Parathyroid adenoma (tissue), 2 donors: ENCODE measurements at regions not wholly inside any gene's neighbourhood (a gene's known extent, or its start where the extent isn't known, plus 50 kb on each side); places are given as distances from the start of the nearest gene placed in this dataset.

Experiments used
- H2AFZ ChIP-seq: fragments of 300-600 bp; sonication (generic); one replicate; pipeline ENCODE4 v1.7.0; 2017; ENCODE audit warnings: antibody characterized with exemption, mild to moderate bottlenecking
- H3K27ac ChIP-seq: fragments of 300-600 bp; sonication (generic); one replicate; pipeline ENCODE4 v1.7.0; 2017
- H3K27me3 ChIP-seq: fragments of 300-600 bp; sonication (generic); one replicate; pipeline ENCODE4 v1.7.0; 2017; ENCODE audit warnings: low read length; ENCODE audit not compliant: control insufficient read depth, insufficient read depth
- H3K36me3 ChIP-seq: fragments of 300-600 bp; sonication (generic); one replicate; pipeline ENCODE4 v1.7.0; 2017; ENCODE audit warnings: low read length; ENCODE audit not compliant: control insufficient read depth, insufficient read depth
- H3K4me1 ChIP-seq: fragments of 300-600 bp; sonication (generic); one replicate; pipeline ENCODE4 v1.7.0; 2017; ENCODE audit warnings: control low read depth
- H3K4me2 ChIP-seq: fragments of 300-600 bp; sonication (generic); one replicate; pipeline ENCODE4 v1.7.0; 2017; ENCODE audit warnings: low read length
- H3K4me3 ChIP-seq: fragments of 300-600 bp; sonication (generic); one replicate; pipeline ENCODE4 v1.7.0; 2017; ENCODE audit warnings: low read depth, low read length
- H3K79me2 ChIP-seq: fragments of 300-600 bp; sonication (generic); one replicate; pipeline ENCODE4 v1.7.0; 2017; ENCODE audit warnings: control low read depth
- H3K9ac ChIP-seq: fragments of 300-600 bp; sonication (generic); one replicate; pipeline ENCODE4 v1.7.0; 2017; ENCODE audit warnings: mild to moderate bottlenecking
- H3K9me3 ChIP-seq: fragments of 300-600 bp; sonication (generic); one replicate; pipeline ENCODE4 v1.7.0; 2017; ENCODE audit warnings: low read length; ENCODE audit not compliant: control insufficient read depth
- CTCF ChIP-seq: fragments of 300-600 bp; sonication (generic); IDR thresholded peaks from one replicate; pipeline ENCODE4 v1.7.0; 2017; ENCODE audit warnings: antibody characterized with exemption, mild to moderate bottlenecking
- donor health status: primary hyperparathyroidism.

DNA sequence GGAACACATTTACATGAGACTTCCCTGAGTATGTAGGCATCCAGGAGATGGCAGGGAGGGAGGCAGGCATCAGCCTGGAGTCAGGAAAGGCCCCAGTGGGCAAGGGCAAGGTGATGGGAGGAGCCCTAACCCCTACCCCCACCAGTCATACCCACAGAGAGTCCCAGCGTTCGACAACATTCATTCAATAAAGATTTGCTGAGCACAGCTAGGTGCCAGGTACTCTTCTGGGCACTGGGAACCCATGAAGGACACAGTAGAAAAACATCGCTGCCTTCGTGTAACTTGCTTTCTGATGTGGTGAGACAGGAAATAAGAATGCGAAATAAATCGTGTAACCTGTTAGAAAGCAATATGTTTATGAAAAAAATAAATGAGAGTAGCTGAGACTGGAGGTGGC, 77.3 kb upstream of the GADD45A start:
- Histone ChIP-seq H3K27me3 (no peaks in the 10 kb centered on the region), H2AFZ (no peak overlapping the region), H3K9me3 (no peaks in the 10 kb centered on the region), H3K4me2 (no peak overlapping the region), H3K4me3 (no peak overlapping the region), H3K27ac (no peak overlapping the region), H3K36me3 (no peaks in the 10 kb centered on the region), H3K79me2 (no peaks in the 10 kb centered on the region), H3K4me1 (peaks cover 3% of the 10 kb centered on the region), H3K9ac (no peak overlapping the region)
- no peak for TF ChIP-seq CTCF

- Histone ChIP-seq H3K79me2 (no peaks in the 10 kb centered on the region), H3K4me3 (no peak overlapping the region), H3K27me3 (no peaks in the 10 kb centered on the region), H3K36me3 (no peaks in the 10 kb centered on the region), H3K4me2 (no peak overlapping the region), H3K27ac (no peak overlapping the region), H3K4me1 (peaks cover 10% of the 10 kb centered on the region), H2AFZ (no peak overlapping the region), H3K9ac (no peak overlapping the region), H3K9me3 (no peaks in the 10 kb centered on the region)
- TF ChIP-seq CTCF: no peak
These were observed 76.1 kb upstream of the GADD45A start for GRCh38 chr1:67608661-67609576.

- Histone ChIP-seq H3K79me2 (no peaks in the 10 kb centered on the region), H3K27me3 (no peaks in the 10 kb centered on the region)
These were observed 75.2 kb upstream of the GADD45A start for GRCh38 chr1:67609577-67610341.

DNA sequence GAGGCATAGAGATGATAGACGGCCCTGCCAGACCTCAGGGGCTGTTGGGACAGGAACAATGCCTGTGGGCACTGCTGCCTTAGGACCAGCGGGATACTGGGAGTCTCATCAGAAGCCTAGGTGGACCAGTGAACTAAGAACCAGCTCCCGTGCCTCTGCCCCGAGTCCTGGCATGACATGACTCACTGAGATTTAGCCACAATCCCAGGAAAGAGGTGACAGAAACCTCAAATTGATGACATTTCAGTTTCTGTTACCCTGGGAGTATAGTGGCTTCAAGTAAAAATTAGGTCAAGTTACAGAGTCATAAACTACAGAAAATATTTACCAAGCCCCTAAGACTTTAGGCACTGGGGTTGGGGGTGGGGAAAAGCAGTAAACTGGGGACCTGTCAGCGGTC, 74.6 kb upstream of the GADD45A start:
- H3K4me2 ChIP-seq: no peak overlapping the region
- H3K27me3 ChIP-seq: no peaks in the 10 kb centered on the region
- H3K9me3 ChIP-seq: no peaks in the 10 kb centered on the region
- no peaks in the 10 kb centered on the region for H3K79me2 ChIP-seq
- no peak overlapping the region for H3K4me3 ChIP-seq
- no peak overlapping the region for H3K27ac ChIP-seq
- TF ChIP-seq CTCF: no peak
- no peak overlapping the region for H2AFZ ChIP-seq
- H3K4me1 ChIP-seq: peaks cover 10% of the 10 kb centered on the region
- H3K36me3 ChIP-seq: no peaks in the 10 kb centered on the region
- no peak overlapping the region for H3K9ac ChIP-seq

More at GRCh38 chr1:67609577-67610341, 75.2 kb upstream of the GADD45A start:
- Histone ChIP-seq H3K9me3 (no peaks in the 10 kb centered on the region), H3K4me2 (no peak overlapping the region), H3K9ac (no peak overlapping the region), H3K4me1 (peaks cover 10% of the 10 kb centered on the region), H3K4me3 (no peak overlapping the region), H2AFZ (no peak overlapping the region), H3K36me3 (no peaks in the 10 kb centered on the region), H3K27ac (no peak overlapping the region)
- no peak for TF ChIP-seq CTCF
